PC-9 (cell line): ENCODE measurements at regions not wholly inside any gene's neighbourhood (a gene's known extent, or its start where the extent isn't known, plus 50 kb on each side); places are given as distances from the start of the nearest gene placed in this dataset.

Experiments used
- BruUV-seq: library from RNA; stranded (reverse); fragments of 400-500 nt; replicated peaks from 2 replicates; lab custom pipeline; 2021; lab: Mats Ljungman, UMichigan
- CTCF ChIA-PET: fragments of 300-600 bp; sonication (Branson Sonifier 250); formaldehyde crosslinking; loops from one replicate; lab custom pipeline; 2022; ENCODE audit warnings: antibody characterized with exemption; lab: Charles Lee
- POLR2A ChIA-PET: fragments of 300-600 bp; sonication (Branson Sonifier 250); formaldehyde crosslinking; loops from one replicate; lab custom pipeline; 2022; ENCODE audit warnings: antibody characterized with exemption; ENCODE audit not compliant: unreplicated experiment; lab: Charles Lee
- DNase-seq, 2 experiments: peaks; one replicate each; pipeline versions ENCODE4 v3.0.0 to v3.0.0-alpha.2; 2015 to 2022; ENCODE audit warnings: mixed read lengths in 1 of 2
- H2AFZ ChIP-seq: fragments of 200-600 bp; sonication (generic); 2 replicates; pipeline ENCODE4 v1.8.1; 2017; ENCODE audit warnings: antibody characterized with exemption
- H3F3A ChIP-seq: fragments of 200-600 bp; sonication (generic); 2 replicates; pipeline ENCODE4 v1.8.1; 2017; ENCODE audit warnings: antibody characterized with exemption, mild to moderate bottlenecking, low read depth; ENCODE audit not compliant: insufficient read depth
- H3K27ac ChIP-seq: fragments of 200-600 bp; sonication (generic); 2 replicates; pipeline ENCODE4 v1.6.1; 2016; ENCODE audit warnings: mixed run types
- H3K27me3 ChIP-seq: fragments of 200-600 bp; sonication (generic); 2 replicates; pipeline ENCODE4 v1.6.1; 2016; ENCODE audit warnings: low read depth, mixed run types; ENCODE audit not compliant: insufficient read depth
- H3K36me3 ChIP-seq: fragments of 200-600 bp; sonication (generic); 2 replicates; pipeline ENCODE4 v1.6.1; 2016; ENCODE audit warnings: low read depth, mixed run types
- H3K4me1 ChIP-seq: fragments of 200-600 bp; sonication (generic); replicated peaks from 2 replicates; pipeline ENCODE4 v1.6.1; 2016; ENCODE audit warnings: mixed run types; ENCODE audit not compliant: insufficient read depth
- H3K4me2 ChIP-seq: fragments of 200-600 bp; sonication (generic); 2 replicates; pipeline ENCODE4 v1.6.1; 2017; ENCODE audit warnings: mixed run types
- H3K4me3 ChIP-seq: fragments of 200-600 bp; sonication (generic); 2 replicates; pipeline ENCODE4 v1.6.1; 2016; ENCODE audit warnings: mixed run types
- H3K79me2 ChIP-seq: fragments of 200-600 bp; sonication (generic); 2 replicates; pipeline ENCODE4 v1.6.1; 2017; ENCODE audit warnings: low read depth, mixed run types
- H3K9me2 ChIP-seq: fragments of 200-600 bp; sonication (generic); 2 replicates; pipeline ENCODE4 v1.8.1; 2017; ENCODE audit warnings: mild to moderate bottlenecking; ENCODE audit not compliant: insufficient read depth
- H3K9me3 ChIP-seq: fragments of 200-600 bp; sonication (generic); 2 replicates; pipeline ENCODE4 v1.8.1; 2016; ENCODE audit warnings: low read depth; ENCODE audit not compliant: insufficient read depth
- H4K20me1 ChIP-seq: fragments of 200-600 bp; sonication (generic); 2 replicates; pipeline ENCODE4 v1.8.1; 2017; ENCODE audit not compliant: insufficient read depth
- CTCF ChIP-seq: fragments of 200-600 bp; sonication (generic); conservative IDR thresholded peaks from 2 replicates; pipeline ENCODE4 v1.6.1; 2017; ENCODE audit warnings: mixed run types, antibody characterized with exemption, mild to moderate bottlenecking, moderate library complexity
- EZH2 ChIP-seq: fragments of 200-600 bp; sonication (generic); IDR thresholded peaks from 2 replicates; pipeline ENCODE4 v1.8.0; 2017; ENCODE audit warnings: antibody characterized with exemption, low read depth
- intact Hi-C: fragments of 100-400 bp; cut with micrococcal nuclease; formaldehyde crosslinking; loops from one replicate; pipeline ENCODE4 v1.10.0; 2022; ENCODE audit not compliant: unreplicated experiment

GRCh38 chr3:107062787-107063186 lies 314.5 kb upstream of the CCDC54 start:
- H3F3A ChIP-seq: no peaks in the 10 kb centered on the region
- CTCF ChIA-PET: no interaction called here
- no peak overlapping the region for H3K4me2 ChIP-seq
- no peaks in the 10 kb centered on the region for H3K9me3 ChIP-seq
- TF ChIP-seq EZH2 (no peak), CTCF (no peak)
- H3K4me3 ChIP-seq: no peak overlapping the region
- no peak for DNase-seq
- no TSS peak for BruUV-seq
- H3K79me2 ChIP-seq: no peaks in the 10 kb centered on the region
- no peak overlapping the region for H3K27ac ChIP-seq
- POLR2A ChIA-PET: interaction anchor here (0.7 kb wide), 1 partner anchor 700 kb away, joined by 12 read pairs; no protein-coding TSS in a partner anchor
- intact Hi-C loops: loop anchor here (5.0 to 10.0 kb wide), 3 partner anchors 450 to 1548 kb away; no protein-coding TSS in a partner anchor
- H3K27me3 ChIP-seq: no peaks in the 10 kb centered on the region
- no peaks in the 10 kb centered on the region for H4K20me1 ChIP-seq
- H3K36me3 ChIP-seq: no peaks in the 10 kb centered on the region
- H2AFZ ChIP-seq: no peak overlapping the region
- no peaks in the 10 kb centered on the region for H3K4me1 ChIP-seq
- no peaks in the 10 kb centered on the region for H3K9me2 ChIP-seq

- Histone ChIP-seq H3K4me3 (no peak overlapping the region), H3K27me3 (no peaks in the 10 kb centered on the region), H3K9me2 (no peaks in the 10 kb centered on the region), H3F3A (no peaks in the 10 kb centered on the region), H3K27ac (no peak overlapping the region), H3K4me1 (no peaks in the 10 kb centered on the region), H3K36me3 (no peaks in the 10 kb centered on the region), H2AFZ (no peak overlapping the region; the same call in 1 of the 2 replicates), H3K79me2 (no peaks in the 10 kb centered on the region), H3K4me2 (no peak overlapping the region), H4K20me1 (no peaks in the 10 kb centered on the region), H3K9me3 (no peaks in the 10 kb centered on the region)
- no peak for DNase-seq
- ChIA-PET POLR2A (no interaction called here), CTCF (no interaction called here)
- TF ChIP-seq CTCF (no peak), EZH2 (no peak)
- BruUV-seq: no TSS peak
- intact Hi-C loops: loop anchor here (5.0 to 10.0 kb wide), 3 partner anchors 451 to 1549 kb away; no protein-coding TSS in a partner anchor
These were observed 313.9 kb upstream of the CCDC54 start for GRCh38 chr3:107063351-107063750.

- H3K36me3 ChIP-seq: no peaks in the 10 kb centered on the region
- H3K27ac ChIP-seq: no peak overlapping the region
- ChIA-PET POLR2A (no interaction called here), CTCF (interaction anchor here (0.6 to 0.7 kb wide), 2 partner anchors 1260 to 1375 kb away, joined by 3 read pairs; no protein-coding TSS in a partner anchor)
- BruUV-seq: no TSS peak
- no peaks in the 10 kb centered on the region for H3K4me1 ChIP-seq
- TF ChIP-seq EZH2 (no peak), CTCF (peak; percentile 98)
- intact Hi-C loops: loop anchor here (2.0 to 10.0 kb wide), 5 partner anchors 452 to 1696 kb away; no protein-coding TSS in a partner anchor
- no peaks in the 10 kb centered on the region for H3K9me2 ChIP-seq
- no peak overlapping the region for H3K4me3 ChIP-seq
- no peak overlapping the region; the same call in 1 of the 2 replicates for H2AFZ ChIP-seq
- H3K79me2 ChIP-seq: no peaks in the 10 kb centered on the region
- peak; percentile 57 to 71 for DNase-seq
- H4K20me1 ChIP-seq: no peaks in the 10 kb centered on the region
- no peaks in the 10 kb centered on the region for H3K9me3 ChIP-seq
- no peak overlapping the region for H3K4me2 ChIP-seq
- no peaks in the 10 kb centered on the region for H3K27me3 ChIP-seq
- no peaks in the 10 kb centered on the region for H3F3A ChIP-seq
These were observed 312.7 kb upstream of the CCDC54 start for GRCh38 chr3:107064405-107065060.
